IMR-90 (cell line): ENCODE measurements at regions not wholly inside any gene's neighbourhood (a gene's known extent, or its start where the extent isn't known, plus 50 kb on each side); places are given as distances from the start of the nearest gene placed in this dataset.
A peak's percentile ranks its signal among the peaks of the same experiment; 100 is the strongest.

Experiments used
- ATAC-seq: fragments of 200-7000 bp; cut with Tn5 transposase; 2 replicates; pipeline ENCODE4 v1.9.1; 2020; ENCODE audit warnings: low read depth, mild to moderate bottlenecking, moderate library complexity
- BruUV-seq: library from RNA; stranded (reverse); fragments of 400-500 nt; replicated peaks from 2 replicates; lab custom pipeline; 2021; lab: Mats Ljungman, UMichigan
- CTCF ChIA-PET: fragments of 300-600 bp; formaldehyde crosslinking; extraction: SDS; loops from one replicate; lab custom pipeline; 2021; ENCODE audit warnings: antibody characterized with exemption; lab: Yijun Ruan, JAX
- POLR2A ChIA-PET: fragments of 300-600 bp; sonication (Branson Sonifier 250); formaldehyde crosslinking; loops from one replicate; lab custom pipeline; 2022; ENCODE audit warnings: antibody characterized with exemption; ENCODE audit not compliant: unreplicated experiment; lab: Charles Lee
- DNase-seq: peaks from one replicate; pipeline ENCODE4 v3.0.0; 2013
- H2AFZ ChIP-seq: replicated peaks from 2 replicates; pipeline ENCODE3; 2013; ENCODE audit warnings: low read length, mild to moderate bottlenecking; ENCODE audit not compliant: poor library complexity
- H2AK5ac ChIP-seq: 2 replicates; pipeline ENCODE4 v1.6.1; 2013; ENCODE audit warnings: low read depth, low read length, inconsistent platforms
- H2AK9ac ChIP-seq: replicated peaks from 2 replicates; pipeline ENCODE3; 2013; ENCODE audit warnings: mild to moderate bottlenecking, low read depth, low read length, moderate library complexity; ENCODE audit not compliant: poor library complexity
- H2BK120ac ChIP-seq: 2 replicates; pipeline ENCODE4 v1.6.1; 2013; ENCODE audit warnings: low read depth, low read length, inconsistent platforms
- H2BK15ac ChIP-seq: 3 replicates; pipeline ENCODE4 v1.6.1; 2013; ENCODE audit warnings: low read depth, low read length, inconsistent platforms
- H2BK20ac ChIP-seq: 2 replicates; pipeline ENCODE4 v1.6.1; 2013; ENCODE audit warnings: low read depth, mild to moderate bottlenecking, inconsistent platforms, low read length, moderate library complexity
- H2BK5ac ChIP-seq: 2 replicates; pipeline ENCODE4 v1.6.1; 2013; ENCODE audit warnings: mild to moderate bottlenecking, low read depth, low read length, inconsistent platforms; ENCODE audit not compliant: poor library complexity, severe bottlenecking
- H3K14ac ChIP-seq: replicated peaks from 2 replicates; pipeline ENCODE4 v1.6.1; 2013; ENCODE audit warnings: low read depth, low read length, inconsistent platforms
- H3K18ac ChIP-seq: 2 replicates; pipeline ENCODE4 v1.6.1; 2013; ENCODE audit warnings: low read depth, low read length, control low read depth
- H3K23ac ChIP-seq: 2 replicates; pipeline ENCODE4 v1.6.1; 2013; ENCODE audit warnings: low read depth, low read length, inconsistent platforms
- H3K27ac ChIP-seq: 2 replicates; pipeline ENCODE4 v1.5.1; 2013; ENCODE audit warnings: mild to moderate bottlenecking, control low read depth, low read length; ENCODE audit not compliant: insufficient read depth
- H3K27me3 ChIP-seq: 2 replicates; pipeline ENCODE4 v1.6.1; 2013; ENCODE audit warnings: low read length; ENCODE audit not compliant: control insufficient read depth, insufficient read depth
- H3K36me3 ChIP-seq: 2 replicates; pipeline ENCODE4 v1.6.1; 2013; ENCODE audit warnings: low read length, mixed read lengths; ENCODE audit not compliant: control insufficient read depth, insufficient read depth
- H3K4ac ChIP-seq: 2 replicates; pipeline ENCODE4 v1.6.1; 2013; ENCODE audit warnings: low read depth, low read length, inconsistent platforms
- H3K4me1 ChIP-seq: 2 replicates; pipeline ENCODE4 v1.6.1; 2013; ENCODE audit warnings: low read length, mixed read lengths; ENCODE audit not compliant: control insufficient read depth, insufficient read depth
- H3K4me2 ChIP-seq: 2 replicates; pipeline ENCODE4 v1.6.1; 2013; ENCODE audit warnings: low read depth, mild to moderate bottlenecking, control low read depth, low read length, moderate library complexity
- H3K4me3 ChIP-seq: 2 replicates; pipeline ENCODE4 v1.5.1; 2013; ENCODE audit warnings: low read depth, mild to moderate bottlenecking, control low read depth, low read length, moderate library complexity; ENCODE audit not compliant: insufficient read depth
- H3K56ac ChIP-seq: 2 replicates; pipeline ENCODE4 v1.6.1; 2013; ENCODE audit warnings: low read length, inconsistent platforms; ENCODE audit not compliant: insufficient read depth; ENCODE audit errors: extremely low read depth
- H3K79me1 ChIP-seq, 2 experiments: 2 replicates each; pipeline ENCODE4 v1.6.1; 2013; ENCODE audit warnings: low read length in 2 of 2, inconsistent platforms in 1 of 2, low read depth in 1 of 2
- H3K9ac ChIP-seq: 2 replicates; pipeline ENCODE4 v1.6.1; 2013; ENCODE audit warnings: low read depth, low read length, control low read depth
- H3K9me1 ChIP-seq: 2 replicates; pipeline ENCODE4 v1.6.1; 2013; ENCODE audit warnings: low read length, inconsistent platforms; ENCODE audit not compliant: insufficient read depth
- H3K9me3 ChIP-seq: 2 replicates; pipeline ENCODE4 v1.6.1; 2013; ENCODE audit warnings: low read length; ENCODE audit not compliant: control insufficient read depth, insufficient read depth
- H4K20me1 ChIP-seq: 2 replicates; pipeline ENCODE4 v1.6.1; 2013; ENCODE audit warnings: low read length, inconsistent platforms; ENCODE audit not compliant: insufficient read depth
- H4K5ac ChIP-seq: 2 replicates; pipeline ENCODE4 v1.6.1; 2013; ENCODE audit warnings: mild to moderate bottlenecking, low read depth, low read length, control low read depth
- H4K8ac ChIP-seq, 2 experiments: 2 replicates each; pipeline ENCODE4 v1.6.1; 2013; ENCODE audit warnings: low read depth in 2 of 2, low read length in 2 of 2, control low read depth in 1 of 2, inconsistent platforms in 1 of 2
- H4K91ac ChIP-seq: 2 replicates; pipeline ENCODE4 v1.6.1; 2013; ENCODE audit warnings: low read depth, low read length, inconsistent platforms; ENCODE audit not compliant: insufficient read depth
- CEBPB ChIP-seq: IDR thresholded peaks from 2 replicates; pipeline ENCODE4 v1.6.1; 2012; ENCODE audit warnings: low read depth, low read length, improper control_type of control experiment
- MAFK ChIP-seq: IDR thresholded peaks from 2 replicates; pipeline ENCODE4 v1.6.1; 2012; ENCODE audit warnings: low read depth, low read length, improper control_type of control experiment
- NFE2L2 ChIP-seq: fragments of 150-350 bp; IDR thresholded peaks from 2 replicates; pipeline ENCODE4 v1.6.1; 2016; ENCODE audit warnings: low read depth, mild to moderate bottlenecking, low read length
- RAD21 ChIP-seq: IDR thresholded peaks from 2 replicates; pipeline ENCODE4 v1.6.1; 2012; ENCODE audit warnings: low read length, improper control_type of control experiment
- SMC3 ChIP-seq: fragments of 150-350 bp; IDR thresholded peaks from 2 replicates; pipeline ENCODE4 v1.6.1; 2016; ENCODE audit warnings: low read depth, mild to moderate bottlenecking, antibody characterized with exemption, low read length, moderate library complexity
- WGBS, 2 experiments: methylation state at CpG; one replicate each; pipeline versions ENCODE4 v1.1.5 to v1.1.7; 2013; ENCODE audit warnings: missing lambda C conversion rate in 2 of 2; ENCODE audit not compliant: insufficient read length in 1 of 2; ENCODE audit errors: extremely low coverage in 2 of 2; 5-methylcytosine and 5-hydroxymethylcytosine counted together
- dilution Hi-C: fragments of 300-500 bp; cut with HindIII; formaldehyde crosslinking; loops from one replicate; pipeline ENCODE4 v1.14.3; 2018; ENCODE audit warnings: low sequenced_read_pairs; ENCODE audit not compliant: unreplicated experiment
- in situ Hi-C: fragments of 300-500 bp; cut with MboI; formaldehyde crosslinking; loops from 3 replicates; pipeline ENCODE4 v1.14.3; 2019; ENCODE audit warnings: low sequenced_read_pairs, inconsistent platforms, mixed read lengths
- intact Hi-C: fragments of 100-400 bp; cut with micrococcal nuclease; formaldehyde crosslinking; loops from 2 replicates; pipeline ENCODE4 v1.10.0; 2022
- TF ChIP-seq, protein P1 (sequence below): conservative IDR thresholded peaks from 2 replicates; pipeline ENCODE4 v1.5.1; 2012; ENCODE audit warnings: mild to moderate bottlenecking, low read depth, low read length, improper control_type of control experiment

DNA sequence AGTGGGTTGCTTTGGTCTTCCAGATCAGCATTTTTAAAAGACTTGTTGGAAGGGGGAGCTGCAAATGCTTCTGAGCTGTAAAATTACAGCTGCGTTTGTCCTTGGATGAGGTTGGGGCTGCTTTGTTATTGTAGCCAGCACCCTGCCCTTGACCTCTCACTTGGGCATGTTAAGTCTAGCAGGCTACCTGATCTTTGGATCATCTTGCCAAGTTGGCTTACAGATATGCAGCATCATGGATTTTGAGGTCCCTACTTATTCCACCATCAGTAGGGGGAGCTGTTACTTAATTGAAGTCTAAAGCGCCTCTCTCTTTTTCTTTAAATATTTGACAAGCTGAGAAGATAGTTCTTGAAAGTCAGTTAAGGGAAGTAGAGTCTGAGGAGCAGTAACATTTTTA, 793.0 kb downstream of the MCTP2 start:
- H3K79me1 ChIP-seq = no peaks in the 10 kb centered on the region
- no peak overlapping the region for H2BK120ac ChIP-seq
- in situ Hi-C loops = loop anchor here (10.0 to 25.0 kb wide), 2 partner anchors 612 to 1320 kb away; no protein-coding TSS in a partner anchor
- no TSS peak for BruUV-seq
- H2AK5ac ChIP-seq = no peak overlapping the region
- no peak overlapping the region for H3K27ac ChIP-seq
- no peak overlapping the region for H2AFZ ChIP-seq
- H2BK5ac ChIP-seq = no peak overlapping the region
- H3K4me1 ChIP-seq = 0 out of 2 replicates have a peak, but pooled peaks cover 2% of the 10 kb centered on the region
- ChIA-PET CTCF (interaction anchor here (0.6 to 1.5 kb wide), 6 partner anchors 24 to 1331 kb away, joined by 3 to 6 read pairs (median 3); no protein-coding TSS in a partner anchor), POLR2A (no interaction called here)
- H3K18ac ChIP-seq = no peak overlapping the region
- no peak overlapping the region for H3K4me2 ChIP-seq
- no peak overlapping the region for H4K8ac ChIP-seq
- dilution Hi-C loops = no loop called here
- no peaks in the 10 kb centered on the region for H4K20me1 ChIP-seq
- no peak overlapping the region for H4K5ac ChIP-seq
- H3K27me3 ChIP-seq = peaks cover 2% of the 10 kb centered on the region; the same call in 1 of the 2 replicates
- H3K9ac ChIP-seq = no peak overlapping the region
- no peak for TF ChIP-seq NFE2L2
- peak; percentile 42 for TF ChIP-seq MAFK
- TF ChIP-seq, protein P1, sequence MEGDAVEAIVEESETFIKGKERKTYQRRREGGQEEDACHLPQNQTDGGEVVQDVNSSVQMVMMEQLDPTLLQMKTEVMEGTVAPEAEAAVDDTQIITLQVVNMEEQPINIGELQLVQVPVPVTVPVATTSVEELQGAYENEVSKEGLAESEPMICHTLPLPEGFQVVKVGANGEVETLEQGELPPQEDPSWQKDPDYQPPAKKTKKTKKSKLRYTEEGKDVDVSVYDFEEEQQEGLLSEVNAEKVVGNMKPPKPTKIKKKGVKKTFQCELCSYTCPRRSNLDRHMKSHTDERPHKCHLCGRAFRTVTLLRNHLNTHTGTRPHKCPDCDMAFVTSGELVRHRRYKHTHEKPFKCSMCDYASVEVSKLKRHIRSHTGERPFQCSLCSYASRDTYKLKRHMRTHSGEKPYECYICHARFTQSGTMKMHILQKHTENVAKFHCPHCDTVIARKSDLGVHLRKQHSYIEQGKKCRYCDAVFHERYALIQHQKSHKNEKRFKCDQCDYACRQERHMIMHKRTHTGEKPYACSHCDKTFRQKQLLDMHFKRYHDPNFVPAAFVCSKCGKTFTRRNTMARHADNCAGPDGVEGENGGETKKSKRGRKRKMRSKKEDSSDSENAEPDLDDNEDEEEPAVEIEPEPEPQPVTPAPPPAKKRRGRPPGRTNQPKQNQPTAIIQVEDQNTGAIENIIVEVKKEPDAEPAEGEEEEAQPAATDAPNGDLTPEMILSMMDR = peak; percentile 55
- TF ChIP-seq RAD21 = peak; percentile 50
- peak; percentile 26; the same call in 1 of the 2 replicates for TF ChIP-seq SMC3
- no peak for TF ChIP-seq CEBPB
- H3K23ac ChIP-seq = no peak overlapping the region
- no CpG with 5 or more reads among the region's 2 CpGs for WGBS, 2 experiments
- H3K9me1 ChIP-seq = peaks cover 9% of the 10 kb centered on the region
- no peak overlapping the region for H2BK15ac ChIP-seq
- intact Hi-C loops = loop anchor here (10.0 kb wide), 3 partner anchors 530 to 1560 kb away; no protein-coding TSS in a partner anchor
- no peak overlapping the region for H4K91ac ChIP-seq
- H3K4ac ChIP-seq = no peak overlapping the region
- DNase-seq = peak; percentile 59
- no peak overlapping the region for H3K4me3 ChIP-seq
- H3K9me3 ChIP-seq = no peaks in the 10 kb centered on the region
- H3K56ac ChIP-seq = no peak overlapping the region
- H2BK20ac ChIP-seq = no peak overlapping the region
- no peak overlapping the region for H2AK9ac ChIP-seq
- no peak overlapping the region for H3K14ac ChIP-seq
- no peaks in the 10 kb centered on the region for H3K36me3 ChIP-seq
- ATAC-seq = 0 out of 2 replicates have a peak, but pooled peaks have one; percentile 37
